GM12878 (cell line): ENCODE measurements at regions not wholly inside any gene's neighbourhood (a gene's known extent, or its start where the extent isn't known, plus 50 kb on each side); places are given as distances from the start of the nearest gene placed in this dataset.
A peak's percentile ranks its signal among the peaks of the same experiment; 100 is the strongest.
"Not testable (repeated sequence)": the region's sequence is repeated elsewhere in the genome, so short reads cannot be mapped to it uniquely, and the experiment has no call there.

ENCODE experiments used
- ATAC-seq: fragments of 200-7000 bp; cut with Tn5 transposase; 3 replicates; pipeline ENCODE4 v1.9.1; 2020; ENCODE audit warnings: mild to moderate bottlenecking, moderate library complexity
- BruUV-seq: library from RNA; stranded (reverse); fragments of 400-500 nt; replicated peaks from 2 replicates; lab custom pipeline; 2021; lab: Mats Ljungman, UMichigan
- CTCF ChIA-PET: fragments of 300-600 bp; sonication (Branson Sonifier 250); formaldehyde crosslinking; extraction: SDS; loops from one replicate; lab custom pipeline; 2021; ENCODE audit warnings: inconsistent platforms; lab: Yijun Ruan, JAX
- POLR2A ChIA-PET: fragments of 350-600 bp; formaldehyde crosslinking; extraction: SDS; loops from one replicate; lab custom pipeline; 2021; ENCODE audit warnings: inconsistent platforms; lab: Charles Lee
- RAD21 ChIA-PET: fragments of 300-600 bp; sonication (Branson Sonifier 250); formaldehyde crosslinking; loops from one replicate; lab custom pipeline; 2023; ENCODE audit warnings: antibody characterized with exemption; ENCODE audit not compliant: unreplicated experiment; lab: Charles Lee
- SMC1A ChIA-PET: fragments of 300-600 bp; sonication (Branson Sonifier 250); formaldehyde crosslinking; loops from one replicate; lab custom pipeline; 2023; ENCODE audit not compliant: unreplicated experiment, uncharacterized antibody; lab: Charles Lee
- DNase-seq: peaks from one replicate; pipeline ENCODE4 v3.0.0-alpha.2; 2011; ENCODE audit warnings: low read depth, low spot score
- FAIRE-seq: peaks from 3 replicates; lab custom pipeline; 2011; peaks lifted over from hg19 to GRCh38; lab: Jason Lieb, UNC
- H2AFZ ChIP-seq: 2 replicates; pipeline ENCODE4 v1.6.0; 2011; ENCODE audit warnings: low read depth, low read length, control low read depth; ENCODE audit not compliant: control insufficient read depth
- H3K27ac ChIP-seq: 2 replicates; pipeline ENCODE4 v1.5.1; 2011; ENCODE audit warnings: control low read depth; ENCODE audit not compliant: control insufficient read depth, insufficient read depth
- H3K27me3 ChIP-seq, 2 experiments: replicated peaks in 1 of 2; 2 replicates each; pipeline versions ENCODE4 v1.6.0 to v1.6.1; 2011; ENCODE audit warnings: low read length in 1 of 2; ENCODE audit not compliant: control insufficient read depth in 2 of 2, insufficient read depth in 2 of 2
- H3K36me3 ChIP-seq, 2 experiments: 2 replicates each; pipeline ENCODE4 v1.5.1; 2011; ENCODE audit warnings: low read length in 1 of 2; ENCODE audit not compliant: control insufficient read depth in 2 of 2, insufficient read depth in 2 of 2
- H3K4me1 ChIP-seq: 2 replicates; pipeline ENCODE4 v1.6.1; 2011; ENCODE audit warnings: mild to moderate bottlenecking, low read length, moderate library complexity, mixed read lengths; ENCODE audit not compliant: control insufficient read depth, insufficient read depth
- H3K4me2 ChIP-seq: 2 replicates; pipeline ENCODE4 v1.6.0; 2011; ENCODE audit warnings: control low read depth; ENCODE audit not compliant: control insufficient read depth, insufficient read depth
- H3K4me3 ChIP-seq: fragments of 200-600 bp; sonication (generic); 2 replicates; pipeline ENCODE4 v1.5.1; 2016
- H3K79me2 ChIP-seq: 2 replicates; pipeline ENCODE4 v1.6.0; 2011; ENCODE audit warnings: low read length; ENCODE audit not compliant: control insufficient read depth, insufficient read depth
- H3K9ac ChIP-seq: 2 replicates; pipeline ENCODE4 v1.8.0; 2011; ENCODE audit warnings: low read length, control low read depth, mixed read lengths; ENCODE audit not compliant: control insufficient read depth, insufficient read depth
- H3K9me3 ChIP-seq: replicated peaks from 3 replicates; pipeline ENCODE4 v1.5.1; 2011; ENCODE audit warnings: mild to moderate bottlenecking, low read length; ENCODE audit not compliant: control insufficient read depth, insufficient read depth
- H4K20me1 ChIP-seq: 2 replicates; pipeline ENCODE4 v1.6.0; 2011; ENCODE audit not compliant: control insufficient read depth, insufficient read depth
- FOXM1 ChIP-seq: IDR thresholded peaks from 2 replicates; pipeline ENCODE4 v1.6.1; 2012; ENCODE audit warnings: low read depth, mild to moderate bottlenecking, inconsistent platforms, low read length, moderate library complexity
- MYC ChIP-seq: IDR thresholded peaks from 2 replicates; pipeline ENCODE4 v1.6.1; 2011; ENCODE audit warnings: mild to moderate bottlenecking, low read length, moderate library complexity, inconsistent platforms; ENCODE audit not compliant: insufficient read depth, insufficient replicate concordance, insufficient read length, severe bottlenecking
- NFIC ChIP-seq: IDR thresholded peaks from 2 replicates; pipeline ENCODE4 v1.6.1; 2012; ENCODE audit warnings: low read depth, mild to moderate bottlenecking, inconsistent platforms, low read length, moderate library complexity
- POU2F2 ChIP-seq: IDR thresholded peaks from 3 replicates; pipeline ENCODE4 v1.6.1; 2011; ENCODE audit warnings: low read depth, mild to moderate bottlenecking, low read length, borderline replicate concordance
- TCF12 ChIP-seq: IDR thresholded peaks from 2 replicates; pipeline ENCODE4 v1.6.1; 2011; ENCODE audit warnings: low read depth, mild to moderate bottlenecking, low read length
- WGBS: methylation state at CpG from one replicate; pipeline ENCODE4 v1.1.6; 2016; ENCODE audit warnings: low lambda C conversion rate; ENCODE audit not compliant: insufficient replicate concordance, insufficient coverage; ENCODE audit errors: missing lambda C conversion rate; 5-methylcytosine and 5-hydroxymethylcytosine counted together
- in situ Hi-C: fragments of 300-500 bp; cut with MboI; formaldehyde crosslinking; loops from 9 replicates; pipeline ENCODE4 v1.14.3; 2018; ENCODE audit warnings: mixed read lengths
- intact Hi-C: fragments of 100-400 bp; cut with micrococcal nuclease; formaldehyde crosslinking; loops from one replicate; pipeline ENCODE4 v1.14.2; 2022; ENCODE audit not compliant: unreplicated experiment

DNA sequence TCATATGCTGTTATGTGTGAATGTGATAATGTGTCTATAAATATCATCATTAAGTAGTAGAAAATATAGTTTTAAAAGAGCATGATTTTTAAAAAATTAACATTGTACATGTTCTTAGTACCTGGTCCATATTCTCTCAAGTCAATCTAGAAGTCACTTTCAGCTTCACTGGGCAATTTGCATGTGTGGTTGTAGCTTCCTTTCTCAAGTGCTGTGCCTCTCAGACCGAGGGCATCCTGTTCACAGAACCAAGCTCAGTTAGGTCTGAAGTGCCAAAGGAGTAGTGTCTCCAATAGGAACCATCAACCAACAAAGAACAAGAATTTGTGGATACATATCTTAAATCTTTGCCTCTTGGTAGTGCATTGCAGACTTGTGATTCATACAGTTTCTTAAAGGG lies 541.8 kb upstream of the SLC10A2 start:
- no peak for TF ChIP-seq MYC
- peak; percentile 49; the same call in 1 of the 3 replicates for TF ChIP-seq POU2F2
- POLR2A ChIA-PET = no interaction called here
- H3K27me3 ChIP-seq = no peaks in the 10 kb centered on the region
- H3K4me2 ChIP-seq = no peak overlapping the region
- RAD21 ChIA-PET = no interaction called here
- H4K20me1 ChIP-seq = no peaks in the 10 kb centered on the region
- no peak overlapping the region for H3K9ac ChIP-seq
- no peak overlapping the region for H3K27ac ChIP-seq
- SMC1A ChIA-PET = interaction anchor here (0.6 to 2.0 kb wide), 7 partner anchors 11 to 419 kb away, joined by 3 to 9 read pairs (median 3); no protein-coding TSS in a partner anchor
- CTCF ChIA-PET = interaction anchor here (1.0 kb wide), 1 partner anchor 10 kb away, joined by 3 read pairs; no protein-coding TSS in a partner anchor
- intact Hi-C loops (no loop called here), in situ Hi-C loops (no loop called here)
- H3K4me1 ChIP-seq = no peaks in the 10 kb centered on the region
- H3K4me3 ChIP-seq = no peak overlapping the region
- DNase-seq = peak; percentile 4
- H3K36me3 ChIP-seq = no peaks in the 10 kb centered on the region
- BruUV-seq = no TSS peak
- 0% methylated on average over 1 of the region's 1 CpG for WGBS
- H3K79me2 ChIP-seq = no peaks in the 10 kb centered on the region
- peak; percentile 27 for FAIRE-seq
- no peaks in the 10 kb centered on the region for H3K9me3 ChIP-seq
- H2AFZ ChIP-seq = no peak overlapping the region
- peak; percentile 92 for ATAC-seq

DNA sequence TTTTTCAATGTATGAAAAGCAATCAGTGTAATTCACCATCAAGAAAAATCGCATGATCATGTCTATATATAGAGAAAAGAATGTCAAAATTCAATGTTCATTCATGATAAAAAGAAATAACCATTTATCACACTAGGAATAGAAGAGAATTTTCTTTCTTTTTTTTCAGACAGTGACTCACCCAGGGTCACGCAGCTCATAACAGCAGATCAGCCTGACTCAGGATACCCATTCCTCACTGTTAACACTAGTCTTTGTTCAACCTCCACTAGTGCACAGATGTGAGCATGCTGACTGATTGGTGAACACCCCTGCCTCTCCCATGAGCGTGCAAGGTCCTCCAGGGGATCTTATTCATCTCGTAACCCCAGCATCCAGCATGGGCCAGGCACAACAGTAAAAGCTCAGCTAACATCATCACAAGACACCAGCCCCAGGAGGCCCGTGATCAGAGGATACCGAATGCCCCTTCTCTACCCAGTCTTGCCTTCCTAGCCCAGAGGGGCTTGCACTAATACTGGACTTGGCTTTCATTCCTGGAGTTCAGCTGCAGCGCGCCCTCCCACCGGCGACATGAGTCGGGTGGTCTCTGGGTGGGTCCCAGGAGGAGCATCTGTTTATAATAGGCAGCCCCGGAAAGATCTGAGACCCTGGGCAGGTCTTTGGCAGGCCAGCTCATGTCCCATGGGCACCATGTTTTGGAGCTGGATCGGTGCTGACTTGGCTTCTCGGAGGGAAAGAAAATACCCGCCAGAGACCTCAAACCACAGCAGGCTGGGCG lies 539.5 kb upstream of the SLC10A2 start:
- H3K9ac ChIP-seq = no peak overlapping the region
- TF ChIP-seq NFIC (no peak), FOXM1 (no peak), TCF12 (no peak)
- H3K9me3 ChIP-seq = no peaks in the 10 kb centered on the region
- SMC1A ChIA-PET = interaction anchor here (1.2 kb wide), 1 partner anchor 217 kb away, joined by 3 read pairs; no protein-coding TSS in a partner anchor
- no peak for DNase-seq
- intact Hi-C loops (no loop called here), in situ Hi-C loops (no loop called here)
- H2AFZ ChIP-seq = no peak overlapping the region
- POLR2A ChIA-PET = no interaction called here
- H3K27ac ChIP-seq = no peak overlapping the region
- no peaks in the 10 kb centered on the region for H3K4me1 ChIP-seq
- no peaks in the 10 kb centered on the region for H4K20me1 ChIP-seq
- RAD21 ChIA-PET = no interaction called here
- FAIRE-seq = no peak
- H3K4me2 ChIP-seq = no peak overlapping the region
- H3K36me3 ChIP-seq = no peaks in the 10 kb centered on the region
- H3K27me3 ChIP-seq = no peaks in the 10 kb centered on the region
- BruUV-seq = no TSS peak
- CTCF ChIA-PET = no interaction called here
- H3K79me2 ChIP-seq = no peaks in the 10 kb centered on the region
- ATAC-seq = no peak
- no peak overlapping the region for H3K4me3 ChIP-seq
- whole genome bisulfite sequencing = 41% methylated on average over 16 of the region's 16 CpGs

DNA sequence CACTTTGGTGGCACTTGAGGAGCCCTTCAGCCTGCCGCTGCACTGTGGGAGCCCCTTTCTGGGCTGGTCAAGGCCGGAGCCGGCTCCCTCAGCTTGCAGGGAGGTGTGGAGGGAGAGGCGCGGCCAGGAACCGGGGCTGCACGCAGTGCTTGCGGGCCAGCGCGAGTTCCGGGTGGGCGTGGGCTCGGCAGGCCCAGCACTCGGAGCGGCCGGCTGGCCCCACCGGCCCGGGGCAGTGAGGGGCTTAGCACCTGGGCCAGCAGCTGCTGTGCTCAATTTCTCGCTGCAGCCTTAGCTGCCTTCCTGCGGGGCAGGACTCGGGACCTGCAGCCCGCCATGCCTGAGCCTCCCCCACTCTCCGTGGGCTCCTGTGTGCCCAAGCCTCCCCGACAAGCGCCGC lies 533.7 kb upstream of the SLC10A2 start:
- H3K9me3 ChIP-seq, H3K79me2 ChIP-seq, H3K27me3 ChIP-seq, H3K4me3 ChIP-seq, SMC1A ChIA-PET, H4K20me1 ChIP-seq, FAIRE-seq, H3K4me1 ChIP-seq, H2AFZ ChIP-seq, in situ Hi-C loops, H3K9ac ChIP-seq, BruUV-seq, CTCF ChIA-PET, H3K27ac ChIP-seq, H3K36me3 ChIP-seq, H3K4me2 ChIP-seq, RAD21 ChIA-PET, ATAC-seq, DNase-seq, intact Hi-C loops, POLR2A ChIA-PET: not testable (repeated sequence)
- 66% methylated on average over 12 of the region's 26 CpGs for WGBS
